CD14-positive monocyte (primary cell): ENCODE measurements at regions not wholly inside any gene's neighbourhood (a gene's known extent, or its start where the extent isn't known, plus 50 kb on each side); places are given as distances from the start of the nearest gene placed in this dataset.

Source experiments
- DNase-seq, 3 donors: peaks; one replicate each; pipeline ENCODE4 v3.0.0-alpha.2; 2011 to 2022
- H2AFZ ChIP-seq: 2 replicates; pipeline ENCODE4 v1.6.0; 2012; ENCODE audit warnings: mild to moderate bottlenecking, low read depth, low read length, inconsistent platforms; ENCODE audit not compliant: insufficient read depth, poor library complexity, severe bottlenecking
- H3K27ac ChIP-seq, 2 donors: 1 replicate in 1 of 2; 2 replicates in 1 of 2; pipeline ENCODE4 v1.5.1; 2012 to 2013; ENCODE audit warnings: low read length in 2 of 2, control low read depth in 1 of 2, inconsistent platforms in 1 of 2, low read depth in 1 of 2, mild to moderate bottlenecking in 1 of 2
- H3K27me3 ChIP-seq, 2 donors: one replicate each; pipeline versions ENCODE4 v1.6.0 to v1.6.1; 2011 to 2013; ENCODE audit warnings: low read length in 2 of 2; ENCODE audit not compliant: control insufficient read depth in 2 of 2, insufficient read depth in 2 of 2
- H3K36me3 ChIP-seq, 2 donors: replicated peaks in 1 of 2; 1 replicate in 1 of 2; 2 replicates in 1 of 2; pipeline versions ENCODE4 v1.5.1 to v1.6.1; 2012 to 2013; ENCODE audit warnings: low read length in 2 of 2, control low read depth in 1 of 2, inconsistent platforms in 1 of 2, mild to moderate bottlenecking in 1 of 2; ENCODE audit not compliant: insufficient read depth in 2 of 2, control insufficient read depth in 1 of 2
- H3K4me1 ChIP-seq, 2 donors: 1 replicate in 1 of 2; 2 replicates in 1 of 2; pipeline versions ENCODE4 v1.5.1 to v1.6.1; 2012 to 2013; ENCODE audit warnings: low read length in 2 of 2, control low read depth in 1 of 2, inconsistent platforms in 1 of 2, mild to moderate bottlenecking in 1 of 2, moderate library complexity in 1 of 2; ENCODE audit not compliant: insufficient read depth in 2 of 2, control insufficient read depth in 1 of 2
- H3K4me2 ChIP-seq: replicated peaks from 2 replicates; pipeline ENCODE3; 2012; ENCODE audit warnings: low read length, moderate library complexity, mild to moderate bottlenecking; ENCODE audit not compliant: poor library complexity, severe bottlenecking; ENCODE audit errors: extremely low read depth
- H3K4me3 ChIP-seq, 3 experiments: fragments of 200-600 bp in 1 of 3; sonication (generic) in 1 of 3; replicated peaks in 1 of 3; 1 replicate in 2 of 3; 2 replicates in 1 of 3; pipeline ENCODE4 v1.5.1; 2011 to 2013; ENCODE audit warnings: low read length in 3 of 3, mild to moderate bottlenecking in 3 of 3, control low read depth in 2 of 3, low read depth in 2 of 3, inconsistent platforms in 1 of 3, moderate library complexity in 1 of 3
- H3K79me2 ChIP-seq: 2 replicates; pipeline ENCODE4 v1.6.0; 2012; ENCODE audit warnings: mild to moderate bottlenecking, control low read depth, inconsistent platforms, low read length, moderate library complexity; ENCODE audit not compliant: insufficient read depth
- H3K9ac ChIP-seq: 2 replicates; pipeline ENCODE4 v1.6.0; 2017; ENCODE audit warnings: low read length, mild to moderate bottlenecking; ENCODE audit not compliant: insufficient read depth, poor library complexity, severe bottlenecking
- H3K9me3 ChIP-seq, 2 donors: replicated peaks in 1 of 2; 1 replicate in 1 of 2; 2 replicates in 1 of 2; pipeline versions ENCODE4 v1.5.1 to v1.6.1; 2012 to 2013; ENCODE audit warnings: low read length in 2 of 2, control low read depth in 1 of 2; ENCODE audit not compliant: control insufficient read depth in 1 of 2, insufficient read depth in 1 of 2
- H4K20me1 ChIP-seq: 2 replicates; pipeline ENCODE4 v1.6.0; 2012; ENCODE audit warnings: mild to moderate bottlenecking, low read length, control low read depth, moderate library complexity; ENCODE audit not compliant: insufficient read depth
- H3K27ac Mint-ChIP-seq, 7 donors: one replicate each; pipeline ENCODE4 v1.8.0; 2020; ENCODE audit warnings: mild to moderate bottlenecking in 7 of 7, mixed read lengths in 7 of 7, moderate library complexity in 6 of 7, inconsistent platforms in 2 of 7
- H3K27me3 Mint-ChIP-seq, 3 donors: one replicate each; pipeline ENCODE4 v1.8.0; 2021 to 2022; ENCODE audit warnings: low read depth in 3 of 3, mild to moderate bottlenecking in 3 of 3, mixed read lengths in 3 of 3, moderate library complexity in 3 of 3, inconsistent platforms in 1 of 3
- H3K36me3 Mint-ChIP-seq, 2 donors: one replicate each; pipeline ENCODE4 v1.8.0; 2020; ENCODE audit warnings: mixed read lengths in 2 of 2, inconsistent platforms in 1 of 2, mild to moderate bottlenecking in 1 of 2
- H3K4me1 Mint-ChIP-seq: one replicate; pipeline ENCODE4 v1.8.0; 2020; ENCODE audit warnings: mild to moderate bottlenecking, mixed read lengths
- H3K4me3 Mint-ChIP-seq, 2 donors: one replicate each; pipeline ENCODE4 v1.8.0; 2020; ENCODE audit warnings: mild to moderate bottlenecking in 2 of 2, mixed read lengths in 2 of 2, moderate library complexity in 1 of 2
- H3K9me3 Mint-ChIP-seq, 7 donors: one replicate each; pipeline ENCODE4 v1.8.0; 2020 to 2022; ENCODE audit warnings: mixed read lengths in 7 of 7, mild to moderate bottlenecking in 6 of 7, moderate library complexity in 6 of 7, inconsistent platforms in 2 of 7
- CTCF ChIP-seq: fragments of 200-600 bp; IDR thresholded peaks from one replicate; pipeline ENCODE4 v1.8.0; 2022; ENCODE audit warnings: antibody characterized with exemption, mild to moderate bottlenecking
- WGBS: methylation state at CpG from one replicate; pipeline ENCODE4 v1.1.5; 2013; ENCODE audit warnings: missing lambda C conversion rate; ENCODE audit not compliant: insufficient coverage; 5-methylcytosine and 5-hydroxymethylcytosine counted together
- intact Hi-C, 2 donors: fragments of 100-400 bp; cut with micrococcal nuclease; formaldehyde crosslinking; loops; one replicate each; pipeline versions ENCODE4 v1.15.0 to v1.15.1; 2023

DNA sequence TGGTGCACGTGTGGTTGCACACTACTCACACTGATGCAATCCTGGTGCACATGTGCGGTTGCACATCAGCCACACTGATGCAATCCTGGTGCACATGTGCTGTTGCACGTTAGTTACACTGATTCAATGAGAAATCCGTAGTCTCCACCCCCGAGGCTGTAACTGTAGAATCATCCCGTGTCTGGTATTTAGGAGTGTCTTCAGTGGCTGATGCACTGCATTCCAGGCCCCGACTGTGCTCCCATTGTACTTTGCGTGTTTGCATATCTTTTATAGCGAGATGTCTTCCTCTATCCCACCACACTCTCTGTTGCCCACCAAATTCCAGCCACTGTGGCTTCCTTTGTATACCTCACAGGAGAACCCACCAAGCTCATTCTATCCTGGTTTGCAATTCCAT is 87.8 kb upstream of the MTHFD1L start:
- Mint-ChIP-seq H3K4me3 (no peak overlapping the region), H3K4me1 (peaks cover 3% of the 10 kb centered on the region), H3K27ac (no peak overlapping the region), H3K9me3 (peaks cover 15 to 36% (median 26%) of the 10 kb centered on the region in 7 donors), H3K36me3 (no peaks in the 10 kb centered on the region), H3K27me3 (peaks cover 0 to 2% (median 0%) of the 10 kb centered on the region in 3 donors)
- Histone ChIP-seq H3K4me2 (no peak overlapping the region), H3K9me3 (peaks cover 34 to 39% of the 10 kb centered on the region in 2 donors), H3K9ac (no peak overlapping the region), H4K20me1 (no peaks in the 10 kb centered on the region), H3K27ac (no peak overlapping the region), H3K27me3 (no peaks in the 10 kb centered on the region), H3K4me1 (no peaks in the 10 kb centered on the region), H3K4me3 (no peak overlapping the region), H3K36me3 (no peaks in the 10 kb centered on the region), H2AFZ (no peak overlapping the region), H3K79me2 (no peaks in the 10 kb centered on the region)
- 95% methylated on average over 9 of the region's 9 CpGs for WGBS
- no peak for DNase-seq
- TF ChIP-seq CTCF, result no peak
- intact Hi-C loops, result no loop called here

DNA sequence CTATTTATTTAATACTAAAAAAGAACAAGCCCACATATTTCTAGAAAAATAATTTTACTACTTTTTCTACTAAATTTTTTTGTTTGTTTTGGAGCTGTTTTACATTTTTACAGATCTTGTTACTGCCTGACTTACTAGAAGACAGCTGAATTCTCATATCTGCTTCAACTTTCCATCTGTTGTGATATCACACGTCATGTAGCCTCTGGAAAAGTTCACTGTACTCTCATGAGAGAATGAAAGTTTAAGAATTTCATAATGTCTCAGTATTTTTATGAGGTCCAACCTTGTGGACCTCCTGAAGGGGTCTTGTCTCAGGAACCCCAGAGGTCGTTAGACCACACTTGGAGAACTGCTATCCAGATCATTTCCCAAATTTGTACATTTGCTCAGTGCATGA is 81.7 kb upstream of the MTHFD1L start:
- no peaks in the 10 kb centered on the region for H3K9me3 ChIP-seq

More for the DNA sequence above, 81.7 kb upstream of the MTHFD1L start:
- no peak overlapping the region for H3K4me3 ChIP-seq
- H3K4me1 ChIP-seq, result no peaks in the 10 kb centered on the region
- Mint-ChIP-seq H3K4me1 (peaks cover 1% of the 10 kb centered on the region), H3K4me3 (no peak overlapping the region), H3K9me3 (peaks cover 0 to 7% (median 1%) of the 10 kb centered on the region in 7 donors), H3K36me3 (no peaks in the 10 kb centered on the region), H3K27ac (no peak overlapping the region), H3K27me3 (peaks cover 2 to 5% (median 4%) of the 10 kb centered on the region in 3 donors)
- no peak for DNase-seq
- no CpG with 5 or more reads among the region's 2 CpGs for WGBS
- no peaks in the 10 kb centered on the region for H3K36me3 ChIP-seq
- H3K27ac ChIP-seq, result no peak overlapping the region
- TF ChIP-seq CTCF, result no peak
- H3K9ac ChIP-seq, result no peak overlapping the region
- H3K4me2 ChIP-seq, result no peak overlapping the region
- intact Hi-C loops, result no loop called here
- no peaks in the 10 kb centered on the region for H3K79me2 ChIP-seq
- H2AFZ ChIP-seq, result no peak overlapping the region
- no peaks in the 10 kb centered on the region for H4K20me1 ChIP-seq
- H3K27me3 ChIP-seq, result no peaks in the 10 kb centered on the region
